Daoy (cell line): ENCODE measurements at regions not wholly inside any gene's neighbourhood (a gene's known extent, or its start where the extent isn't known, plus 50 kb on each side); places are given as distances from the start of the nearest gene placed in this dataset.
"Not testable (repeated sequence)": the region's sequence is repeated elsewhere in the genome, so short reads cannot be mapped to it uniquely, and the experiment has no call there.

Experiments
- DNase-seq: peaks from one replicate; pipeline ENCODE4 v3.0.0-alpha.2; 2015; ENCODE audit warnings: low read depth

DNA sequence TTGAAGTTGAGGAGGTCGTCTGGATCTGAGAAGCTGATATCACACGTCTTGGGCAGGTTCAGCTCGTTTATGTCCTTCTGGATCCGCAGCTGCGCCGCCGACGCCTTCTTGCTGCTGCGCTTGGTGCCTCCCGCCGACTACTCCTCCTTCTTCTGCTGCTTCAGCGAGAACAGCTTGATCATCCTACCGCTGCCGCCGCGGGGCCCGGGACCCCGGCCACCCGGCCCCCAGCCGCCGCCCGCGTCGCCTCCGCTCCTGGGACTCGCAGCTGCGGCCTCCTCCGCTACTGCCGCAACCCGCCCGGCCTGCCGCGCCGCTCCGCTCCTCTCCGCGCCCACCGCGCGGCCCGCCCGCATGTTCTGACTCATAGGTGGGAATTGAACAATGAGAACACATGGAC lies 1710.6 kb downstream of the TP53TG3F start:
- DNase-seq, result not testable (repeated sequence)

DNA sequence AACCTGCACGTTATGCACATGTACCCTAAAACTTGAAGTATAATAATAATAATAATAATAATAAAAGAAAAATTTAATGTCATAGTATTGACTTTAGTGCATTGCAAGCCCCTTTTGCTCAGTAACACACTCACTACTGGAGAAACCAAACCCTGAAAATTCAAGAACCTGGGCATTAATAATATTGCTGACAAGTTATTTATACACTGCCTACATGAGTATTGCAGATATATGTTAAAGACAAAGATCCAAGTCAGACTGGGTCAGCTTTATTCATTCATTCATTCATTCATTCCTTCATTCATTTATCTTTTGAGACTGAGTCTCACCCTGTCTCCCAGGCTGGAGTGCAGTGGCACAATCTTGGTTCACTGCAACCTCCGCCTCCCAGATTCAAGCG lies 1711.2 kb downstream of the TP53TG3F start:
- DNase-seq, result no peak

DNA sequence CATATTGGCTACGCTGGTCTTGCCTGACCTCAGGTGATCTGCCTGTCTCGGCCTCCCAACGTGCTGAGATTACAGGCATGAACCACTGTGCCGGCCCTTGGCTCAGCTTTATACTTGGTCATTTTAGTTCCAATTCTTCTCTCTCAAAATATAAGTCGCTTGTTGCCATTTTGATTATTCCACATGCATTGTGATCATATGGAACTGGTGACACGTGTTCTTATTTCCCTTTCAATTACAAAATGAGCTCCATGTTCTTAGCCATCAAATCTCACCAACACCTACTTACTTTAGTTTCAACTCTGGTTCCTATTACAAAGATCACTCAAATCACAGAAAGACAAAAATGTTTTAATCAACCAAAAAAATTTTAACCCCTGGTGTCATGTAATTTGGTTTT lies 1711.7 kb downstream of the TP53TG3F start:
- no peak for DNase-seq

DNA sequence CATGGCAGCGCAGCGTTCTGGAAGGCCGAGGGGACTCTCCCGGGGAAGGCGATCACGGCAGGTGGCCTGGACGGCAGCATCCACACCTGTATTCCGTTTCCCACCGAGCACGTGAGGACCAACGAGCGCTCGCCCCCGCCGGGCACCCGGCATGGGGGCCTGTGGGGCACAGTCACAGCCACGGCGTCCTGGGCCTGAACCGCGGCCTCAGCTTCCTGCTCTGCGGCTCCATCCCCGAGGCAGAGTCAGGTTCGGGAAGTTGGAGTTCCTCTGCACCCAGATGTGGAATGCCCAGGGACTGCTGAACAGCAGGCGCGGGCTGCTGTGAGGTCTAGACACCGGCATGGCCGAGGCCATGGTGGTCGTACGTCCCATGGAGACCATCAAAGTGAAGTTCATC lies 1713.9 kb downstream of the TP53TG3F start:
- no peak for DNase-seq

DNA sequence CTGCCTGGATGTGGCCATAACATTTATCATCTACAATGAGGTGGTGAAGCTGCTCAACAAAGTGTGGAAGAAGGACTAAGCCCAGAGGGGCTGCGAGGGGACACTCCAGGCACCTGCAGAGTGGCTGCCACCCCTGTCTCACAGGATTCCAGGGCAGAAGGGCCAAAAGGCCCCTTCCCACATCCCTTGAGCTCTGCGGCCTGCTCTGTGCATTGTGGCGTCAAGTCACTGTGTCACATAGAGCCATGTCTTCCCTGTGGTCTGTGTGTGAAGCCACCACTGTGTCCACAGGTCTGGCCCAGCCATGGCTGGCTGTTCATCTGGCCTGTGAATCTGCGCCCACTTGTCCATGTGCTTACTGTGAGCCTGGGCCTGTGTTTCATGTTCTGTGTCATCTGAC lies 1714.6 kb downstream of the TP53TG3F start:
- no peak for DNase-seq

DNA sequence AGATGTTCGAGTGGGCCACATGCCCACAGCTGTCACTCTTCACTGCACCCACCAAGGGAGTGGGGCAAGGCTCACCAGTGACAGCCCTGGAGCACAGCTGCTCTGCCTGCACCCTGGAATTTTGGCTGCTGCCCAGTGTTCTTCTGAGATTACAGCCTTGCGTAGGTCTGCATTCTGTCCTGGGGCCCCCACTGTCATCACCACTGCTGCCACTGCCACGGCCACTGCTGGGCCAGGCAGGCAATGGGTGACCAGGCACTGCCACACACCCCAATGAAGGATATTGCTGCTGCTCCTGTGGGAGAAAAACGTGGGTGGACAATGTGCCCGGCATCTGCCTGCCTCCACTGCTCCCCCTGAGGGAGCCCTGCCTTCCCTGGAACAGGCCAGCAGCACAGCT lies 1717.0 kb downstream of the TP53TG3F start:
- no peak for DNase-seq

DNA sequence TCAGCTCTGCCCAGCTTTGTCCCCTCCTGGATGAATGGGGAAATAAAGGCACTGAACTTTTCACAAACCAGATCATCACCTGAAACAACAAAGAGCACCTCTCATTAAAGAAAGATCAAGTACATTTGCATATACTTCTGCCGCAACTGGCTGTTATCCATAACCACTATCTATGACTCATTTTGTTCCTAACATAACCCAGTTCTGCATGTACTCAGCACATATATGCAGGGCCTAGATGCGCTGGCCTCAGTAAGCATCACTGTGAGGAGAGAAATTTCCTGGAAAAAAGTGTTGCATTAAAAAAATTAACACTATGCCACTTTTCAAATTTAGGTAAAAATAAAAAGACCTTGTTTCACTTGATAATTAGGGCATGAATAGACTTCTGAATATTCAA lies 1718.4 kb downstream of the TP53TG3F start:
- no peak for DNase-seq

DNA sequence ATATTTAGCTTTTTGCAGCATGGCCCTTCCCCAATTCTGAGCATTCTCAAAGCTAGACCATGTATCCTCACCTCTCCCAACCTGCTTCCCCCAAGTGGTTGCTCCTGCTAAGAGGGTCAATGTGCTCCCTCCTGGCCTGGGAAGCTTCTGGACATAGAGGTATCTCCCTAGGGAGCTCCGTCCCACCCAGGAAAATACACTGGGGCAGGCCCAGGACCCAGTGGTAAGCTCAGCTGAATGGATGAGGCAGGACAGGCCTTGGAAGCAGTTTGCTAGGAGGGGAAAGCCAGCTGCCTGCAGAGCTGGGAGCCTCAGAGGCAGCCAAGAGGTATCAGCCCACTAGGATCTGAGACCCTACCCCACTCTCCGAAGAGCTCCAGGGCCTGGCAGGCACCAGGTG lies 1721.6 kb downstream of the TP53TG3F start:
- DNase-seq, result no peak

DNA sequence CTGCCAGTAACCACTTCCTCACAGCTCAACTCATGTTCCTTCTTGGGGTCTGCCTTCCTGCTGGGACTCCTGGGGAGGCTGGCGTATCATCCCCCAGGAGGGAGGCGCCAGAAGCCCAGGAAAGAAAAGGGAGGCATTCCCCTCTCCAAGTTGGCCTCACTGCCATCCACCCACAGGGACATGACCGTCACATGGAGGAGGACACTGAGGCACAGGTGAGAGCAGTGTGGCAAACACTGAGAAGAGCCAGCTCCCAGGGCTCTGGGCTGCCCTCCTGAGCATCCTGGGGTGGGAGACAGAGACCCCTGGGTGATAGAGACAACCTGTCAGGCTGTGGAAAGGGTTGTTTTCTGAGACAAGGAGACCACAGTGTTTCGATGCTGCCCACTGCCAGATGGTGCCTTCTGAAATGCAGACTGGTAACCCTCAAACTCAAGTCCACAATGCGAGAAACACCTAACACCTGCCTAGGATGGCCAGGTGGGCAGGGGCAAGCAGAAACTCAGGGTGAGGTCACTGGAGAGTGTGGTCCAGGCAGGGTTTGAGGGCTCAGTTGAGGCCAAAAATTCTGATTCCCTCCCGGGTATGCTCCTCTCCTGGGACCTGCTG lies 1722.1 kb downstream of the TP53TG3F start:
- DNase-seq, result no peak

DNA sequence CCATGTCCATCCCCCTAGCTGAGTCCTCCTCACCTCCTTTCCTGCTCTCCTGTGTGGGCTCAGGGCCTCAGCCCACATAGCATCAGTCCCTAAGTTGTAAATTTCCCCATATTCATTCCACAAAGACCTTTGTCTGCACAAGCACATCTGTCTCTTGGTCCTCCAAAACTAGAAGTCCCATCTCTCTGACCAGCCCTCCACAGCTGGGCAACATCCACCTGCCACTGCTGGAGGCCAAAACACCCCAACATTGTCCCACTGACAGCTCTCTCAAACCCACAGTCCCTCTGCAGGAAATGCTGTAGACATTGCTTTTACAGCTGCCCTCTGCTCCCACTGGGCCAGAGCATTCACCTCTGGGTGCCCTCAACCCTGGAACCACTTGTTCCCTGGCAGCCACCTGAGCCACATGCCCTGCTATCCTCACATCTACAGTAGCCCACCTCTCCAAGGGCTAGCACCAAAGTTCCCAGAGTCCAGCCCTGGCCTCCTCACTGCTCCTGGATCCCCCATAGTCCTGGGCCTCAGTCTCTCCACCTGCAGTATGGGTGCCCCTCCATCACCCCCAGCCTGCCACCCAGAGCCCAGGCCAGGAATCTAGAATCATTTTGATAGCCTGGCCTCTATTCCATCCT lies 1722.7 kb downstream of the TP53TG3F start:
- no peak for DNase-seq

DNA sequence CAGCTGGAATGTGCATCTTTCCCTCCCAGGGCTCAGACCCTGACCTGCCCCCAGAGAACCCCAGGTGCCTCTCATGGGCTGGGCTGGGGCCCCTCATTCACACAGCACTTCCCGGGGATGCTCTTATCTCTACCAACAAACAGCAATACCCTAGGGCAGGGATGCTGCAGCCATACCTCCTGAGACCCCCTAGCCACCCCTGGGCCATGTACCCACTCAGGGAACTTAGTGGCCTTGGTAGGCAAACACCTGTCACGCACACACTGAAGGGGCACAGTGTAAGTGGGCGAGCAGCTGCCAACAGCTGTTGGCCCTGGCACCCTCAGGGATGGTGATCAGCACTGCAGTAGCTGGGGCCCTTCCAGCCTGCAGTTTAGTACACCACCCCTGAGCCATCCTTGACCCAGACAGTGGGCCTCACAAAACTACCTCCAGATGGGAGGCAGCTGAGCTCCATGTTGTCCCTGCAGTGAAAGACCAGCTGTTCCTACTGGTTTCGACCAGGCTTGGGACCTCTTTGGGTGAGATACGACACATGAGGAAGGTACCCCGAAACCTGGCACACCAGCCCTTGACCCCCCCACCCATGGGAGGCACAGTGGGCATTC lies 1723.6 kb downstream of the TP53TG3F start:
- no peak for DNase-seq

DNA sequence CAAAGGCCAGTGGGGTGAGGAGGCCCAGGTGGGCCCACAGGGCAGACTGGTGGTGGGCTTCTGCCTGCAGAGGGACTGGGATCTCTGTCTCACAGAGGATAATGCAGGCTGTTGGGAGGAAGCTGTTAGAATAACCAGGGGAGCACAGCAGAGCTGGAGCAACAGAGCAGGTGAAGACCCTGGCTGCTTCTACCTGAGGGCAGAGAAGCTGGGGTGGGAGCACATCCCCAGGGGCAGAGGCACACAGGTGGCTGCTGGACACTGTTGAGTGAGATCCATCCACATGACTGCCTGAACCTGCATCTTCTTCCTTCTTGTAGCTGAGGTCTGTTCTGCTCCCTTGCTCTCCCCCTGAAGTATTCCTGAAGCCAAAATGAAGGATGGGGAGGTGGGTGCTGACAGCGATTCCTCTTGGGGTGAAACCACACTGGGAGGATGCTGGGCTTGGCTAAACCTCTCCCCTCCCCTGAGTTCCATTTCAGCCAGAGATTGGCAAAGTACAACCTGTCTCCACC lies 1725.0 kb downstream of the TP53TG3F start:
- no peak for DNase-seq

DNA sequence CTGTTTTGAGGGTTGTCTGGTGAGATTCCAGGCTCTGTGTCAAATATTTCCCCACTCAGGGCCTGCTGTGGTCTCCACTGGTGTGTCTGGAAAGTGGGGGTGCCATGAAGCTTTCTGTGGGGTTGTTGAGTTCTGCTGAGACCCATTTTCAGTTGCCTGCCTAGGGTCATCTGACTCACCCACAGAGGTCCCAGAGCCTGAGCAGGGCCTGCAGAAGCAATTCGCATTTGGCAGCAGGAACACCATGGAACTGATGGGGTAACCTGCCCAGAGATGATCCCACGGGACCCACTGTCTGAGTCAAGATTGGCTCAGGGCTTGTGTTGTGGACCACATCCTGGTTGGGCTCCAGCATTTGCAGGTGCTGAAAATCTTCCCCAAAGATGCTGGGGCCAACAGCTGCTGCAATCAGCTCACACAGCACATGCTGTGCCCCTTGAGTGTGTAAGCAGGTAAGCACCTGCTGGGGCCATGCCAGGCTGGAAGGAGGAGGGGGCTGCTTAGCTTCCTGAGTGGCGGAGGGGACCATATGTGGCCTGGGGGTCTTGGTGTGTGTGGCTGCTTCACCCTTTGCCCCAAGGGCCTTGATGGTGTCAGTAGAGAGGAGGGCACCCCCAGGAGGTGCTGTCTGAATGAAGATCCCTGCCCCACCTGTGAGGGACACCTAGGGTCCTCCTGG lies 1726.1 kb downstream of the TP53TG3F start:
- DNase-seq, result no peak

DNA sequence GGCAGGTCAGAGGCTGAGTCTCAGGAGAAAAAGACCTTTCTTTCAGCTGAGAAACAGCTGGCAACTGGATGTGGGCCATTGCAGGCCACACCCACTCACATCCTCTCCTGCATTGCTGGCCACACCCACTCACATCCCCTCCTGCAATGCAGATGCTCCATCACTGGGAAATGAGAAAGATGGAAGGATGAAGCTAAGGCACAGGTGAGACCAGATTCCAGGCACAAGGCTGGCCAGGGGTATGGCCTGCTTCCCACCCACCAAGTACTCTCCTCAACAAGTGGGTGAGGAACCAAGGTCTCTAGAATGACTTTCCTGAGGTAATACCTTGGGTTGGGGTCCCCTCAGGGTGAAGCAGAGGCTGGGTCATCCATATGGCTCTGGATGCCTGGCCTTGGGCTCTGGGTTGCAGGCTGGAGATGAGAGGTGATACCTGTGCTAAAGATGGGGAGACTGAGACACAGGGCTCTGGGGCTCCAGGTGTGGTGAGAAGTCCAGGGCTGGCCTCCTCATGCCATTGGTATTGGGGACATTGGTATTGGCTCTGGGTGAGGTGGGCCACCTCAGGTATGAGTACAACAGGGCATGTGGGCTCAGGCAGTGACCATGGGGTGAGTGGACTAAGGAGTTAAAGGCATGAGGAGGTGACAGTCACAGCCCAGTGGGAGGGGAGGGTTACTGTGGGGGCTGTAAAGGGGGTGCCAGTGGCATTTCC lies 1726.8 kb downstream of the TP53TG3F start:
- no peak for DNase-seq

DNA sequence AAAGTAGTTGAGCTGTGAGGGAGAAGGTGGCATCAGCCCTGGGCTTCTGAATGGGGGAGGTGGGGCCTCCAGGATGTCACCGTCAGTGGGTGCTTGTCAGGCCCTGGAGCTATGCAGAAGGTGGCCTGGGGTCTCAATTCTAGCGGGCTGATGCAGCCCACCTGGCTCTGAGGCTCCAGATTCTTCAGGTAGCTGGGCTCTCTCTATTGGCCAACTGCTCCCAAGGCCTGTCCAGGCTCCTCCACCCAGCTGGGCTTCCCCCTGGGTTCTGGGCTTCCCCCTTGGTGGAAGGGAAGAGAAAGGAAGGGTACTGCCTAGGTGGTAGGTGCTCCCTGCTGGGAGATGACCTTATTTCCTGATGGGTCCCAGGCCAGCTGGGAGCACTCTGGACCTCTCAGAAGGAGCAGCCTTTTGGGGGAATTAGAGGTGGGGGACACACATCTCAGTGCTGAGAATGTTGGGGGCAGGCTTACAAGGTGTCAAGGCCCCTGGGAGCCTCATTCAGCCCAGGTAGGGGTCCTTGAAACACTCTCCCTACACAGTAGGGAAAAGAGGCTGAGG lies 1728.3 kb downstream of the TP53TG3F start:
- DNase-seq, result no peak

DNA sequence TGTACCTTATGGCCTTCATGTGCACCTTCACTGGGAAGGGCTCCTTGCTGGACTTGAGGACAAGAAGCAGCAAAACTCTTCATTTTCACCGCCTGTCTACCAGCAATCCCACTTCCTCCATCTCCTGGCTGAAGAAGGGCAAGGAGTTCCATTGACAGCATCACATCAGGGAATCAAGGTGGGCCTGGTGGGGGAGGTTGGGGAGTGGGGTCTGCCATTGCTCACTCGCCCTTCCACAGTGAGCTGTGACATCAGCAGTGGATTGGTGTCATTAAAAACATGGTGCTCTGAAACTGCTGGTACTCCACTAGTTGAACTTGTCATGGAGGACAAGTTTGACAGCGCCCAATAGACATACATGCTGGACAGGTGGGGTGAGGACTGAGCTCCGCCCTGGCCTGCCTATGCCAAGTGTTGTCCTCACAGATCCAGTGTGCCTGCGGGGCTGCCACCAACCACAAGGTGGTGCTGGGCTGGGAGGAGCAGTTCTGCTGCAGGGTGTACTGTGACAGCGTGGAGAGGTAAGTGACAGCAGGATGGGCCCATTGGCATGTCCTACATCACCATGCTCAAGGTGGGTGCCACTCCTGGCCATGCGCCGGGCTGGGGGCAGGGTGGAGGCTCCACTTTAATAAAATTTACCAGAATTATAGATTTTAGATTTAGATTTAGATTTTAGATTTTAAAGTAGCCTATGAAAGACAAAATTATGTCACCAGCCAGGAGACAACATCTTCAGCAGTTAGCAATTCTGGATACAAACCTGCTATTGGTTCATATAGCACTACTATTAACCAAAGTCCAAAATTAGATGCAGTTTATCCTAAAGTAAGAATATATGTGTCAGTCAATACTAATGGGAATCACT lies 1729.1 kb downstream of the TP53TG3F start:
- no peak for DNase-seq

DNA sequence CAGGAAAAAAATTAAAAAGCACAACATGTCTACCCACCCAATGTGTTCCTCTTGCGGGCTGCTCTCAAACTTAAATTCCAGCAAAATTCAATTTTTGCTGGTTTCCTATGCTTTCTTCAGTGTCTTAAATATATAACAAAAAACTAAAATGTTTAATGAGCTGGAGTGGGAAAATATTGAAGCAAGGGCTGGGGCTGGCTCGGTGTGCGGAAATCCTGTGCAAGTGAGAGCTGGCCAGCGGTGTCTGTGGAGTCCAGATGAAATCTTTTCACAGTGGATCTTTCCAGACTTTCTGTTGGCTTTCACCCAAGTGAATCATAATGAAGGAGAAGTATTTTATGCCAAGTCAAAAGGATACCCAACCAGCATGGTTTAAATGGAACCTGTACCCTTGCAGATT lies 1733.6 kb downstream of the TP53TG3F start:
- DNase-seq, result no peak

DNA sequence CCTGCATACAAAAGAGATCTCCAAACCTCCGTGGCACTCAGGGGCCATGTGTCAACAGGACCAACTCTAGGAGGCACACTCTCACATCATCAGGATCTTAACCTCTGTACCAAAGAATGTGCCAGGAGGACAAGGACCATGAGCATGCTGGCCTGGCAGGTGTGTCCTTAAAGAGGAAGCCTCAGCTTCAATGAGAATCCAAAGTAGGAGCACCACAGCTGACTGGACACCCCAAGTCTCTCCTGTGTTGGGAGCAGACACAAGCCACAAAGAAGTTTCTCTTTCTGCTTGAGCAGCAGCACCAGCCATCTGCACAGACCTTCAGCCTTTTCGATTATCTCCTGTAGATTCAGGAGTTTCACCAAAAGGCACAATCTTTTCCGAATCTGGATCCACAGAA lies 1734.5 kb downstream of the TP53TG3F start:
- no peak for DNase-seq

DNA sequence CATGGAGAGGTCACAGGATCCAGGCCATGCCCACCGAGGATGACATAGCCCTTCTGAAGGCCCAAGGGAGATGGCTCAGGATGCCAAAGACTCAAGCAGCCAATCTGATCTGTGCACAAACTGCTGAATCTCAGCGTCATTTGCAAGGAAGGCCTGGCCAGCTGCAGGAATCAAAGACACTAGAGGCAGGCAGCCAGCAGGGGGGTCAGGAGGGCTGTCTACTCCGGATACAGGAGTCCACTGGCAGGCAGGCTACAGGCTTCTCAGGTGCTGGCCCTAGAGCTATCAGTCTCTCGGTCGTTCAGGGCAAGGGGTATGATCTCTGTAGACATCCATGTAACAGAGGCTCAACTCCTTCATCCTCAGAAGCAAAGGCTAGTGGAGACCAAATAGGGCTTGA lies 1735.3 kb downstream of the TP53TG3F start:
- no peak for DNase-seq

DNA sequence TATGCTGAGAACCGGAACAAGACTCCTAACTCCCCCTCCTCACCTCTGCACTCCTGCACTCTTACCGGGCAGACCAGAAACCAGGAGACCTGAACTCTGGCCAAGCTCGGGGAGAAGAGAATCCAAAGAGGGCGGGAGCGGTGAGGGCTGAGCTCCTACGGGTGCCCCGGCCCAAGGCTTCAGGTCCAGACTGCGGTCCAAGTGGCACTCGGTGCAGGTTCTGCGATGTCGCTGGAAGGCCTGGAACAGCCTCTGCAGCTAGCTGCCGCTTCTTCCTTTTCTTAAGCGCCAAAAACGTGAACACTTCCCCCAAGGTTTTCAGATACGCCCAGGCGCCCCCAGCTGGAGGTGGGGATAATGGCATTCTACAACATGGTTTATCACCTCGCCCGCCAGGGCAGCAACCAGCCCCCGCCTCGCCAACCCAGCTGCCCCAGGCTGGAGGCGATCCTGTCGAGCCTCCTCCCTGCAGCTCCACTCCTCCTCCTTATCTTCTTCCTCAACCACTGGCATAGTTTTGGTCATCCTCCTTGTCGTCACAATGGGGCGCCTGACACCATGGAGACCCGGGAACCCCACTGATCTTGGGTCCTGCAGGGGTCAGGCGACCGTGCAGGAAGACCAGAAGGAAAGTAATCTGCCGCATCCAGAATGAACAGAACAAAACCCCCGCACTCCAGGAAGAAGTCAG lies 1735.9 kb downstream of the TP53TG3F start:
- DNase-seq, result peak; percentile 34
